GM19397 (cell line): ENCODE measurements at regions not wholly inside any gene's neighbourhood (a gene's known extent, or its start where the extent isn't known, plus 50 kb on each side); places are given as distances from the start of the nearest gene placed in this dataset.

Experiments
- ATAC-seq: cut with Tn5 transposase; IDR thresholded peaks from one replicate; pipeline ENCODE4 v1.9.1; 2021; ENCODE audit warnings: mild to moderate bottlenecking, moderate library complexity; ENCODE audit not compliant: unreplicated experiment

- ATAC-seq, result no peak
Observed at GRCh38 chr2:195319548-195320412, 337.2 kb upstream of the SLC39A10 start.

GRCh38 chr2:195319112-195319460, 337.9 kb upstream of the SLC39A10 start:
- no peak for ATAC-seq

GRCh38 chr2:195318440-195319111, 338.4 kb upstream of the SLC39A10 start:
- no peak for ATAC-seq

GRCh38 chr2:195317550-195317949, 339.5 kb upstream of the SLC39A10 start:
- no peak for ATAC-seq

- ATAC-seq, result no peak
Observed at GRCh38 chr2:195316486-195316885, 340.5 kb upstream of the SLC39A10 start.

- peak; percentile 59 for ATAC-seq
Observed at GRCh38 chr2:195313962-195314361, 343.1 kb upstream of the SLC39A10 start.

- ATAC-seq, result no peak
Observed at GRCh38 chr2:195312662-195313061, 344.4 kb upstream of the SLC39A10 start.

GRCh38 chr2:195308163-195308562, 348.9 kb upstream of the SLC39A10 start:
- no peak for ATAC-seq

- ATAC-seq, result no peak
Observed at GRCh38 chr2:195307751-195308150, 349.3 kb upstream of the SLC39A10 start.

- ATAC-seq, result no peak
Observed at GRCh38 chr2:195304310-195304709, 352.7 kb upstream of the SLC39A10 start.

GRCh38 chr2:195300631-195301030, 356.4 kb upstream of the SLC39A10 start:
- no peak for ATAC-seq

GRCh38 chr2:195299600-195299999, 357.4 kb upstream of the SLC39A10 start:
- no peak for ATAC-seq

GRCh38 chr2:195296490-195296889, 360.5 kb upstream of the SLC39A10 start:
- no peak for ATAC-seq

- no peak for ATAC-seq
Observed at GRCh38 chr2:195289081-195289480, 367.9 kb upstream of the SLC39A10 start.

GRCh38 chr2:195279840-195280427, 377.1 kb upstream of the SLC39A10 start:
- ATAC-seq, result no peak

GRCh38 chr2:195270466-195271039, 386.5 kb upstream of the SLC39A10 start:
- ATAC-seq, result no peak

- ATAC-seq, result no peak
Observed at GRCh38 chr2:195269220-195269619, 387.8 kb upstream of the SLC39A10 start.

- no peak for ATAC-seq
Observed at GRCh38 chr2:195257979-195258378, 399.0 kb upstream of the SLC39A10 start.

- no peak for ATAC-seq
Observed at GRCh38 chr2:195252018-195252417, 405.0 kb upstream of the SLC39A10 start.

GRCh38 chr2:195251214-195251613, 405.8 kb upstream of the SLC39A10 start:
- ATAC-seq, result no peak

GRCh38 chr2:195238826-195239225, 418.2 kb upstream of the SLC39A10 start:
- no peak for ATAC-seq

GRCh38 chr2:195238379-195238778, 418.6 kb upstream of the SLC39A10 start:
- ATAC-seq, result no peak
